ENCODE measurements at regions not wholly inside any gene's neighbourhood (a gene's known extent, or its start where the extent isn't known, plus 50 kb on each side); places are given as distances from the start of the nearest gene placed in this dataset.

- no peak overlapping the region for H3K27ac ChIP-seq (ENCODE audit: low read depth in 1 of 2, low read length in 2 of 2)
- H3K9ac ChIP-seq (ENCODE audit: low read depth in 1 of 2, low read length in 2 of 2) = no peak overlapping the region
- peaks cover 0 to 3% (median under 1%) of the 10 kb centered on the region in 4 donors for H3K9me3 ChIP-seq (ENCODE audit: control insufficient read depth in 4 of 4, low read length in 3 of 4)
- H3K36me3 ChIP-seq (ENCODE audit: control insufficient read depth in 4 of 4, insufficient read depth in 3 of 4, low read depth in 1 of 4, low read length in 3 of 4) = no peaks in the 10 kb centered on the region
- H3K27me3 ChIP-seq (ENCODE audit: control insufficient read depth in 4 of 4, insufficient read depth in 4 of 4, low read length in 3 of 4) = no peaks in the 10 kb centered on the region
- TF ChIP-seq MAX (IDR thresholded peaks at IDR 0.05) (no peak), FOXA2 (IDR thresholded peaks at IDR 0.05) (no peak), RXRA (IDR thresholded peaks at IDR 0.05) (no peak), ZBTB33 (IDR thresholded peaks at IDR 0.05) (no peak), SP1 (IDR thresholded peaks at IDR 0.05) (no peak), EGR1 (IDR thresholded peaks at IDR 0.05; ENCODE audit: low read depth in 2 of 2) (no peak), ATF3 (IDR thresholded peaks at IDR 0.05) (no peak), REST (IDR thresholded peaks at IDR 0.05) (no peak)
- no peak for DNase-seq (ENCODE audit: low spot score)
- no peaks in the 10 kb centered on the region for H3K4me1 ChIP-seq (ENCODE audit: control insufficient read depth in 4 of 4, insufficient read depth in 4 of 4, low read length in 3 of 4)
- no peak overlapping the region for H3K4me3 ChIP-seq (ENCODE audit: low read depth in 1 of 3, low read length in 3 of 3)
- WGBS = 56% methylated on average over 3 of the region's 3 CpGs
Measured at GRCh38 chr12:42770261-42770660, 180.7 kb upstream of the PRICKLE1 start.

- H3K36me3 ChIP-seq (ENCODE audit: control insufficient read depth in 4 of 4, insufficient read depth in 3 of 4, low read depth in 1 of 4, low read length in 3 of 4) = no peaks in the 10 kb centered on the region
- TF ChIP-seq TAF1 (conservative IDR thresholded peaks at IDR 0.05) (no peak), NR2F2 (IDR thresholded peaks at IDR 0.05) (peak; percentile 80)
- no peak overlapping the region for H3K9ac ChIP-seq (ENCODE audit: low read depth in 1 of 2, low read length in 2 of 2)
- DNase-seq (ENCODE audit: low spot score) = no peak
- H3K27ac ChIP-seq (ENCODE audit: low read depth in 1 of 2, low read length in 2 of 2) = no peak overlapping the region
- H3K4me3 ChIP-seq (ENCODE audit: low read depth in 1 of 3, low read length in 3 of 3) = no peak overlapping the region
- H3K27me3 ChIP-seq (ENCODE audit: control insufficient read depth in 4 of 4, insufficient read depth in 4 of 4, low read length in 3 of 4) = no peaks in the 10 kb centered on the region
- WGBS = 38% methylated on average over 1 of the region's 1 CpG
- no peaks in the 10 kb centered on the region for H3K4me1 ChIP-seq (ENCODE audit: control insufficient read depth in 4 of 4, insufficient read depth in 4 of 4, low read length in 3 of 4)
- H3K9me3 ChIP-seq (ENCODE audit: control insufficient read depth in 4 of 4, low read length in 3 of 4) = peaks cover 0 to 3% (median under 1%) of the 10 kb centered on the region in 4 donors
Measured at GRCh38 chr12:42769455-42769854, 179.9 kb upstream of the PRICKLE1 start.

GRCh38 chr12:42767998-42768397, 178.5 kb upstream of the PRICKLE1 start:
- Histone ChIP-seq H3K36me3 (ENCODE audit: control insufficient read depth in 4 of 4, insufficient read depth in 3 of 4, low read depth in 1 of 4, low read length in 3 of 4) (no peaks in the 10 kb centered on the region), H3K27ac (ENCODE audit: low read depth in 1 of 2, low read length in 2 of 2) (no peak overlapping the region), H3K9me3 (ENCODE audit: control insufficient read depth in 4 of 4, low read length in 3 of 4) (peaks cover 0 to 3% (median under 1%) of the 10 kb centered on the region in 4 donors), H3K27me3 (ENCODE audit: control insufficient read depth in 4 of 4, insufficient read depth in 4 of 4, low read length in 3 of 4) (no peaks in the 10 kb centered on the region), H3K4me3 (ENCODE audit: low read depth in 1 of 3, low read length in 3 of 3) (no peak overlapping the region), H3K4me1 (ENCODE audit: control insufficient read depth in 4 of 4, insufficient read depth in 4 of 4, low read length in 3 of 4) (no peaks in the 10 kb centered on the region), H3K9ac (ENCODE audit: low read depth in 1 of 2, low read length in 2 of 2) (no peak overlapping the region)
- 79% methylated on average over 4 of the region's 4 CpGs for WGBS
- no peak for DNase-seq (ENCODE audit: low spot score)
- TF ChIP-seq CTCF (IDR thresholded peaks at IDR 0.05; ENCODE audit: low read depth, low read length, missing input control) (no peak), RXRA (IDR thresholded peaks at IDR 0.05) (no peak), MAX (IDR thresholded peaks at IDR 0.05) (no peak), TAF1 (conservative IDR thresholded peaks at IDR 0.05) (no peak), SP1 (IDR thresholded peaks at IDR 0.05) (no peak), YY1 (IDR thresholded peaks at IDR 0.05) (no peak), RAD21 (IDR thresholded peaks at IDR 0.05) (no peak), NR2F2 (IDR thresholded peaks at IDR 0.05) (no peak), FOXA2 (IDR thresholded peaks at IDR 0.05) (no peak), HNF4A (conservative IDR thresholded peaks at IDR 0.05) (no peak), ATF3 (IDR thresholded peaks at IDR 0.05) (no peak), ZBTB33 (IDR thresholded peaks at IDR 0.05) (no peak)

All from liver (tissue), 8 donors.